ENCODE measurements at regions not wholly inside any gene's neighbourhood (a gene's known extent, or its start where the extent isn't known, plus 50 kb on each side); places are given as distances from the start of the nearest gene placed in this dataset.
A peak's percentile ranks its signal among the peaks of the same experiment; 100 is the strongest.

DNA sequence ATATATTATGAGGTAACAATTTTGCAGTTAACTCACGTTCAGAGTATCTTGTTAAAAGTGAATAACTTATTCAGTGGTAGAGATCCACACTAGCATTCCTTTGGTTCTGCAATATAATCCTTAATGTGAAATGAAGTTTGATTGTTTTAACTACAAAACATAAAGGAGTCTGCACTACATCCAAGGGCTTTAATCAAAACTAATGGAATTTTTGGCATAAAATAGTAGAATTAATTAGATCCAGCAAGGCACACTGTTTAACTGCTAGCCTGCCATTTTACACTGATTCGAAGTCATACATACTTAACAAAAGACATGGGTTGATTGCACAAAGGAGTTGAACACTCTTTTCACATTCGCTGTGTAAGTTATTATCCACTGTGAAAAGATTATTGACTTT, 263.0 kb upstream of the ROBO2 start:
- ATAC-seq: no peak
- TF ChIP-seq, protein P1, sequence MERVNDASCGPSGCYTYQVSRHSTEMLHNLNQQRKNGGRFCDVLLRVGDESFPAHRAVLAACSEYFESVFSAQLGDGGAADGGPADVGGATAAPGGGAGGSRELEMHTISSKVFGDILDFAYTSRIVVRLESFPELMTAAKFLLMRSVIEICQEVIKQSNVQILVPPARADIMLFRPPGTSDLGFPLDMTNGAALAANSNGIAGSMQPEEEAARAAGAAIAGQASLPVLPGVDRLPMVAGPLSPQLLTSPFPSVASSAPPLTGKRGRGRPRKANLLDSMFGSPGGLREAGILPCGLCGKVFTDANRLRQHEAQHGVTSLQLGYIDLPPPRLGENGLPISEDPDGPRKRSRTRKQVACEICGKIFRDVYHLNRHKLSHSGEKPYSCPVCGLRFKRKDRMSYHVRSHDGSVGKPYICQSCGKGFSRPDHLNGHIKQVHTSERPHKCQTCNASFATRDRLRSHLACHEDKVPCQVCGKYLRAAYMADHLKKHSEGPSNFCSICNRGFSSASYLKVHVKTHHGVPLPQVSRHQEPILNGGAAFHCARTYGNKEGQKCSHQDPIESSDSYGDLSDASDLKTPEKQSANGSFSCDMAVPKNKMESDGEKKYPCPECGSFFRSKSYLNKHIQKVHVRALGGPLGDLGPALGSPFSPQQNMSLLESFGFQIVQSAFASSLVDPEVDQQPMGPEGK (CRISPR knock-in tag; IDR thresholded peaks at IDR 0.05; ENCODE audit: borderline replicate concordance): no peak
- TF ChIP-seq RARB (CRISPR knock-in tag; IDR thresholded peaks at IDR 0.05) (no peak), TCF4 (CRISPR knock-in tag; IDR thresholded peaks at IDR 0.05; ENCODE audit: borderline replicate concordance) (peak; percentile 90), GLIS3 (CRISPR knock-in tag; IDR thresholded peaks at IDR 0.05) (peak; percentile 77; the same call in 1 of the 2 replicates), PPARA (CRISPR knock-in tag; IDR thresholded peaks at IDR 0.05; ENCODE audit: borderline replicate concordance) (no peak), ISL1 (CRISPR knock-in tag; IDR thresholded peaks at IDR 0.05) (peak; percentile 99), ZFP30 (CRISPR knock-in tag; IDR thresholded peaks at IDR 0.05) (no peak), ZNF565 (CRISPR knock-in tag; conservative IDR thresholded peaks at IDR 0.05; ENCODE audit: low read depth) (no peak), ARNTL (CRISPR knock-in tag; IDR thresholded peaks at IDR 0.05; ENCODE audit: borderline replicate concordance, low read depth) (no peak), ZNF8 (CRISPR knock-in tag; IDR thresholded peaks at IDR 0.05) (no peak), ZNF70 (CRISPR knock-in tag; IDR thresholded peaks at IDR 0.05) (no peak), OSR1 (CRISPR knock-in tag; IDR thresholded peaks at IDR 0.05) (no peak), ZC3H10 (CRISPR knock-in tag; IDR thresholded peaks at IDR 0.05) (no peak), SNAI2 (CRISPR knock-in tag; IDR thresholded peaks at IDR 0.05) (no peak), CSDC2 (CRISPR knock-in tag; IDR thresholded peaks at IDR 0.05) (0 out of 2 replicates have a peak, but pooled peaks have one; percentile 32), TOX (CRISPR knock-in tag; IDR thresholded peaks at IDR 0.05; ENCODE audit: borderline replicate concordance) (no peak), ESRRG (CRISPR knock-in tag; IDR thresholded peaks at IDR 0.05) (peak; percentile 86; the same call in 1 of the 2 replicates), BACH2 (CRISPR knock-in tag; IDR thresholded peaks at IDR 0.05; ENCODE audit: borderline replicate concordance) (no peak), ZFP3 (CRISPR knock-in tag; IDR thresholded peaks at IDR 0.05) (peak; percentile 32; the same call in 1 of the 2 replicates)
- TF ChIP-seq, protein P2, sequence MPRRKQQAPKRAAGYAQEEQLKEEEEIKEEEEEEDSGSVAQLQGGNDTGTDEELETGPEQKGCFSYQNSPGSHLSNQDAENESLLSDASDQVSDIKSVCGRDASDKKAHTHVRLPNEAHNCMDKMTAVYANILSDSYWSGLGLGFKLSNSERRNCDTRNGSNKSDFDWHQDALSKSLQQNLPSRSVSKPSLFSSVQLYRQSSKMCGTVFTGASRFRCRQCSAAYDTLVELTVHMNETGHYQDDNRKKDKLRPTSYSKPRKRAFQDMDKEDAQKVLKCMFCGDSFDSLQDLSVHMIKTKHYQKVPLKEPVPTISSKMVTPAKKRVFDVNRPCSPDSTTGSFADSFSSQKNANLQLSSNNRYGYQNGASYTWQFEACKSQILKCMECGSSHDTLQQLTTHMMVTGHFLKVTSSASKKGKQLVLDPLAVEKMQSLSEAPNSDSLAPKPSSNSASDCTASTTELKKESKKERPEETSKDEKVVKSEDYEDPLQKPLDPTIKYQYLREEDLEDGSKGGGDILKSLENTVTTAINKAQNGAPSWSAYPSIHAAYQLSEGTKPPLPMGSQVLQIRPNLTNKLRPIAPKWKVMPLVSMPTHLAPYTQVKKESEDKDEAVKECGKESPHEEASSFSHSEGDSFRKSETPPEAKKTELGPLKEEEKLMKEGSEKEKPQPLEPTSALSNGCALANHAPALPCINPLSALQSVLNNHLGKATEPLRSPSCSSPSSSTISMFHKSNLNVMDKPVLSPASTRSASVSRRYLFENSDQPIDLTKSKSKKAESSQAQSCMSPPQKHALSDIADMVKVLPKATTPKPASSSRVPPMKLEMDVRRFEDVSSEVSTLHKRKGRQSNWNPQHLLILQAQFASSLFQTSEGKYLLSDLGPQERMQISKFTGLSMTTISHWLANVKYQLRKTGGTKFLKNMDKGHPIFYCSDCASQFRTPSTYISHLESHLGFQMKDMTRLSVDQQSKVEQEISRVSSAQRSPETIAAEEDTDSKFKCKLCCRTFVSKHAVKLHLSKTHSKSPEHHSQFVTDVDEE (CRISPR knock-in tag; IDR thresholded peaks at IDR 0.05): peak; percentile 97
- TF ChIP-seq, protein P3, sequence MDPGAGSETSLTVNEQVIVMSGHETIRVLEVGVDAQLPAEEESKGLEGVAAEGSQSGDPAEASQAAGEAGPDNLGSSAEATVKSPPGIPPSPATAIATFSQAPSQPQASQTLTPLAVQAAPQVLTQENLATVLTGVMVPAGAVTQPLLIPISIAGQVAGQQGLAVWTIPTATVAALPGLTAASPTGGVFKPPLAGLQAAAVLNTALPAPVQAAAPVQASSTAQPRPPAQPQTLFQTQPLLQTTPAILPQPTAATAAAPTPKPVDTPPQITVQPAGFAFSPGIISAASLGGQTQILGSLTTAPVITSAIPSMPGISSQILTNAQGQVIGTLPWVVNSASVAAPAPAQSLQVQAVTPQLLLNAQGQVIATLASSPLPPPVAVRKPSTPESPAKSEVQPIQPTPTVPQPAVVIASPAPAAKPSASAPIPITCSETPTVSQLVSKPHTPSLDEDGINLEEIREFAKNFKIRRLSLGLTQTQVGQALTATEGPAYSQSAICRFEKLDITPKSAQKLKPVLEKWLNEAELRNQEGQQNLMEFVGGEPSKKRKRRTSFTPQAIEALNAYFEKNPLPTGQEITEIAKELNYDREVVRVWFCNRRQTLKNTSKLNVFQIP (CRISPR knock-in tag; IDR thresholded peaks at IDR 0.05; ENCODE audit: borderline replicate concordance, low read depth): peak; percentile 37; the same call in 1 of the 2 replicates
- TF ChIP-seq, protein P4, sequence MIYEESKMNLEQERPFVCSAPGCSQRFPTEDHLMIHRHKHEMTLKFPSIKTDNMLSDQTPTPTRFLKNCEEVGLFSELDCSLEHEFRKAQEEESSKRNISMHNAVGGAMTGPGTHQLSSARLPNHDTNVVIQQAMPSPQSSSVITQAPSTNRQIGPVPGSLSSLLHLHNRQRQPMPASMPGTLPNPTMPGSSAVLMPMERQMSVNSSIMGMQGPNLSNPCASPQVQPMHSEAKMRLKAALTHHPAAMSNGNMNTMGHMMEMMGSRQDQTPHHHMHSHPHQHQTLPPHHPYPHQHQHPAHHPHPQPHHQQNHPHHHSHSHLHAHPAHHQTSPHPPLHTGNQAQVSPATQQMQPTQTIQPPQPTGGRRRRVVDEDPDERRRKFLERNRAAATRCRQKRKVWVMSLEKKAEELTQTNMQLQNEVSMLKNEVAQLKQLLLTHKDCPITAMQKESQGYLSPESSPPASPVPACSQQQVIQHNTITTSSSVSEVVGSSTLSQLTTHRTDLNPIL (CRISPR knock-in tag; IDR thresholded peaks at IDR 0.05; ENCODE audit: low read depth): peak; percentile 82; the same call in 1 of the 2 replicates
- TF ChIP-seq, protein P5, sequence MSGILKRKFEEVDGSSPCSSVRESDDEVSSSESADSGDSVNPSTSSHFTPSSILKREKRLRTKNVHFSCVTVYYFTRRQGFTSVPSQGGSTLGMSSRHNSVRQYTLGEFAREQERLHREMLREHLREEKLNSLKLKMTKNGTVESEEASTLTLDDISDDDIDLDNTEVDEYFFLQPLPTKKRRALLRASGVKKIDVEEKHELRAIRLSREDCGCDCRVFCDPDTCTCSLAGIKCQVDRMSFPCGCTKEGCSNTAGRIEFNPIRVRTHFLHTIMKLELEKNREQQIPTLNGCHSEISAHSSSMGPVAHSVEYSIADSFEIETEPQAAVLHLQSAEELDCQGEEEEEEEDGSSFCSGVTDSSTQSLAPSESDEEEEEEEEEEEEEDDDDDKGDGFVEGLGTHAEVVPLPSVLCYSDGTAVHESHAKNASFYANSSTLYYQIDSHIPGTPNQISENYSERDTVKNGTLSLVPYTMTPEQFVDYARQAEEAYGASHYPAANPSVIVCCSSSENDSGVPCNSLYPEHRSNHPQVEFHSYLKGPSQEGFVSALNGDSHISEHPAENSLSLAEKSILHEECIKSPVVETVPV (CRISPR knock-in tag; IDR thresholded peaks at IDR 0.05): 0 out of 2 replicates have a peak, but pooled peaks have one; percentile 87

DNA sequence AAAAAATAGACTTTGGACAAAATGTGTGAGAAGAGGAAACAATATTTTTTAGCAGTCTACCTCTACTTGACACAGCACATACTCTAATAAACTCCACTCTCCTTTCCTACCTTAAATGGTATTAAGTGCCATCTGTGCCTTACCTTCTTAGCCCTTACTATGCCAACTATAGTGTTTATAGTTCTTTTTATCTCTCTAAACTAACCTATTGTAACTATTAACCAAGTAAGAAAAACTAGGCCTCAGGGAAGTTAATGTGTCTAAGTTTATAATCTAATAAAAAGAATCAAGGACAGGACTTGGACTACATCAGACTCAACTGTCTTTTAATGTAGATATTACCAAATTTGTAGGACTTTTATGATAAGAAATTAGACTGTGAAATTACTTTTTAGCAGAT, 251.7 kb upstream of the ROBO2 start:
- no peak for ATAC-seq
- no peak for TF ChIP-seq ZNF8 (CRISPR knock-in tag; IDR thresholded peaks at IDR 0.05)
- TF ChIP-seq ZFP3 (CRISPR knock-in tag; IDR thresholded peaks at IDR 0.05): no peak
- TF ChIP-seq ZNF565 (CRISPR knock-in tag; conservative IDR thresholded peaks at IDR 0.05; ENCODE audit: low read depth): no peak
- TF ChIP-seq ZC3H10 (CRISPR knock-in tag; IDR thresholded peaks at IDR 0.05): no peak
- no peak for TF ChIP-seq RARB (CRISPR knock-in tag; IDR thresholded peaks at IDR 0.05)
- no peak for TF ChIP-seq PPARA (CRISPR knock-in tag; IDR thresholded peaks at IDR 0.05; ENCODE audit: borderline replicate concordance)
- TF ChIP-seq, protein P4 (CRISPR knock-in tag; IDR thresholded peaks at IDR 0.05; ENCODE audit: low read depth): no peak
- TF ChIP-seq, protein P1 (CRISPR knock-in tag; IDR thresholded peaks at IDR 0.05; ENCODE audit: borderline replicate concordance): no peak
- TF ChIP-seq, protein P3 (CRISPR knock-in tag; IDR thresholded peaks at IDR 0.05; ENCODE audit: borderline replicate concordance, low read depth): no peak
- no peak for TF ChIP-seq ZFP30 (CRISPR knock-in tag; IDR thresholded peaks at IDR 0.05)
- no peak for TF ChIP-seq GLIS3 (CRISPR knock-in tag; IDR thresholded peaks at IDR 0.05)
- no peak for TF ChIP-seq ESRRG (CRISPR knock-in tag; IDR thresholded peaks at IDR 0.05)
- no peak for TF ChIP-seq ARNTL (CRISPR knock-in tag; IDR thresholded peaks at IDR 0.05; ENCODE audit: borderline replicate concordance, low read depth)
- TF ChIP-seq TCF4 (CRISPR knock-in tag; IDR thresholded peaks at IDR 0.05; ENCODE audit: borderline replicate concordance): no peak
- no peak for TF ChIP-seq ISL1 (CRISPR knock-in tag; IDR thresholded peaks at IDR 0.05)
- TF ChIP-seq TOX (CRISPR knock-in tag; IDR thresholded peaks at IDR 0.05; ENCODE audit: borderline replicate concordance): no peak

Data from SK-N-SH treated with all-trans-retinoic acid at 6 μM for 48 hours (cell line).